HG03442 (cell line): ENCODE measurements at regions not wholly inside any gene's neighbourhood (a gene's known extent, or its start where the extent isn't known, plus 50 kb on each side); places are given as distances from the start of the nearest gene placed in this dataset.
"Not testable (repeated sequence)": the region's sequence is repeated elsewhere in the genome, so short reads cannot be mapped to it uniquely, and the experiment has no call there.

Source experiments
- ATAC-seq: cut with Tn5 transposase; IDR thresholded peaks from one replicate; pipeline ENCODE4 v1.9.1; 2021; ENCODE audit warnings: mild to moderate bottlenecking, moderate library complexity; ENCODE audit not compliant: unreplicated experiment

DNA sequence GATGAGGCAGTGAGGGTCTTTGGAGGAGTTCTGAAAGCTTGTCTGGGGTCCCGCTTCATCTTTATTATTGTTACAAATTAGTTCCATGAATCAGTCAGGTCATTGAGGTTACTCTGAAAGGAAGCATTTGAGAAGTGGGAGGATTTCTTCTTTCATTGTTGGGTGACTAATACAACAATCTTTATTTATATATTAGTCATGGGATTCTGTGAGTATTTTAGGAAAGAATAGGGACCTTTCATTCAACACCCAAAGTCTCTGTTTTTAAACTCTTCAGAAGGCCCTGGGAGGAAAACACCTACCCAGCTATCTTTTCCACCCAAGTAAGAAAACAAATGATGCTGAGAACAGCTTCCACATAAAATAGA, 98.3 kb downstream of the SOD2 start:
- no peak for ATAC-seq

DNA sequence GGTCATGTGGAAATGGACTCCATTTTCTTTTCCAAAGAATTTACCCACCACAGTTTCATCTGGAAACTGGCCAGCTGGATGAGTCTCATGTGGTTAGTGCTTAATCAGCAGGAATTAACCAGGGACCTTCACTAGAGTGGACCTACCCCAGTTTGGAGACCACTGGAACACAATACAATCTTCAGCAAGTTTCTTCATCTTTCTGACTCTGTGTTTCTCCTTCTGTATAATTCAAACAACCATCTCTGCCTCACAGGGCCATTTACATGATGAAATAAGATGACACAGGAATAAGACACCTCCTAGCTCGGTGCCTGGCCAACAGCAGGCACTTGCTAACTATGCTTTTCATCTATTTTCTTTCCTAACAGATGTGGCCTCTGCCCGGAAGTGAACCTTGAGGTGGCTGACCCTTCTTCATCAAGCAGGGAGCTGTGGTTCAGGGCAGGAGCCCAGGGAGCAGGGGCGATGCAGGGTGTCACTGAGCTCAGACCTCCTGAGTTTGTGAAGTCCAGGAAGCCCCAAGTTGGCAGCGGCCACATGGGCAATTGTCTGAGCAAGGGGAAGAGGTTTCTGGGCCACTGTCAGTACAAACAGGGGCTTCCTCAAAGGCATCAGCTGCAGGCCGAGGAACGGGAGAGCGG, 98.8 kb downstream of the SOD2 start:
- ATAC-seq = no peak

DNA sequence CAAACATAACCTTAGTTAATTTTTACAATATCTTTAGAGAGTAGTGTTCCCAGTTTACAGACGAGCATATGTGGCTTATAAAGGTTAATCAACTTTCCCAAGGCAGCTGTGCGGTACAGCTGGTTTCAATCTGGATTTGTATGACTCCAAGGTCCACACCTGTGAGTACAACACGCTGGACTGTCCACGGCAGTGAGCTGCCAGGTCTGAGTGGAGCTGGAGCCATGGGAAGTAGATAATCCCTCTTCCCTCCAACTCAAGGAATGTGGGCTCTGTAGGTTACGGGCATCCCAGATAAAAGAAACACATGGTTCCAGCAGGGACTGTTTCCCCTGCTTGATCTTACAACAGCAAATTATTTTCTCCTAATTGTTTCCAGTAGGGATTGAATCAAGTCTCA, 102.2 kb downstream of the SOD2 start:
- no peak for ATAC-seq

DNA sequence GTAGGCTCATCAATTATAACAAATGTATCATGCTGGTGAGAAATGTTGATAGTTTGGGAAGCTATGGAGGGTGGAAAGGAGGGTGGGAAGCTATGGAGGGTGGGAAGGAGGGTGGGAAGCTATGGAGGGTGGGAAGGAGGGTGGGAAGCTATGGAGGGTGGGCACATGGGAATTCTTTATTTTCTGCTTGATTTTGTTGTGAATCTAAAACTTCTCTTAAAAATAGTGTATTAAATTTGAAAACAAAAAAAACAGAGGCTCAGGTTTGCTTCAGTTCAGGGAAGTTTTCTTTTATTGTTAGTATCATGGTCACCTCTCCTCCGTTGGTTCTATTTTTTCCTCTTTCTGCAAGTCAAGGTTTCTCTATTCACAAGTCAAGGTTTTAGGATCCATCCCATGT, 106.4 kb downstream of the SOD2 start:
- no peak for ATAC-seq

DNA sequence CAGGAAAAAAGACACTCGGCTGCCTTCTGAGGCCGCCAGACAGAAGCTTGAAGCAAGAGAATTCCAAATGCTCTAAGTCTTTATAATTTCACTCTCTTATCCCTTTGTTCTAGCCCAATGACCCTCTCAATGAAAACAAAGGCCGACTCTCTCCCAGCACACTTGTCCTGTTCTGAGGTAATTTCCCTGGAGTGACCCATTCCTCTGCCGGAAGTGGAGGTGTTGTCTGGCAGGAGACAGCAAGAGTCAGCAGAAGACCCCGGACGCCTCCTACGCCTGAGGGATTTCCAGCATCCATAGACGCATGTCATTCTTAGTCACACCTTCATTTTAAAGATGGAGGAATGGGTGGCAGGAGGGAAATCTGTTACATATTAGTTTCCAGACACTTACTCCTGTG, 110.3 kb downstream of the SOD2 start:
- ATAC-seq = no peak

DNA sequence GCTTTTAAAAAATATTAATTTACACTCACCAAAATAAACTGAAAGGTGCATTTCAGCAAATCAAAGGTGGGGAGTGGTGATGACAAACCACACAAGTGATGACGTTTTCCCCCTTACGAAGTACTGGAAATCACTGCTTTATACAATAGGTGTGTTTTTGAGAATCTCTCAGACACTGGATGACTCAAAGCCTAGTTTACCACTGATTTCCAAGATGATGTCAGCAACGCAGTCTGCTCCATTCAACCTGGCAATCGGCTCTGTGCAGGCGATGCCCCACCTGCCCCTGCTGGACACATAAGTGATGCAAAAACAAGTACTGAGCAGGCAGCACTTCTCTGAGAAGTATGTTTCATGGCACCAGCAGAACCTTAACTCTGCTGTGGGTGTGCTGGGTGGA, 114.4 kb downstream of the SOD2 start:
- no peak for ATAC-seq

DNA sequence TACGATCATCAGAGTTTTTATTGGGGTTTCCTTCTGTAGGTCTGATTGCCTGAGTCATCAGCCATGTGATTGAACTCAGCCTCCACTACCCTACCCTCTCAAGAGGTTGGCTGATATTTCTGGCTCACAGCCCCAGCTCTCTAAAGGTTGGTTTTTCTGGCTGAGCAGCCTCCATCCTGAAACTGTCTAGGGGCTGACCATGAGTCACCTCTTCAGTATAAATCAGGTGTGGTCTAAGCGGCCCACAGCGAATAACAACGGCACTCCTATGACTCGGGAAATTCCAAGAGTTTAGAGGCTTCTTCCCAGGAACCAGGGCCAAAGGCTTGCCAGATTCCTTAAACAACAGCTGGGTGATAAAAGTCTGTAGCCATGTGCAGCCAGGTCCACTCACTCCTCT, 115.5 kb downstream of the SOD2 start:
- no peak for ATAC-seq

DNA sequence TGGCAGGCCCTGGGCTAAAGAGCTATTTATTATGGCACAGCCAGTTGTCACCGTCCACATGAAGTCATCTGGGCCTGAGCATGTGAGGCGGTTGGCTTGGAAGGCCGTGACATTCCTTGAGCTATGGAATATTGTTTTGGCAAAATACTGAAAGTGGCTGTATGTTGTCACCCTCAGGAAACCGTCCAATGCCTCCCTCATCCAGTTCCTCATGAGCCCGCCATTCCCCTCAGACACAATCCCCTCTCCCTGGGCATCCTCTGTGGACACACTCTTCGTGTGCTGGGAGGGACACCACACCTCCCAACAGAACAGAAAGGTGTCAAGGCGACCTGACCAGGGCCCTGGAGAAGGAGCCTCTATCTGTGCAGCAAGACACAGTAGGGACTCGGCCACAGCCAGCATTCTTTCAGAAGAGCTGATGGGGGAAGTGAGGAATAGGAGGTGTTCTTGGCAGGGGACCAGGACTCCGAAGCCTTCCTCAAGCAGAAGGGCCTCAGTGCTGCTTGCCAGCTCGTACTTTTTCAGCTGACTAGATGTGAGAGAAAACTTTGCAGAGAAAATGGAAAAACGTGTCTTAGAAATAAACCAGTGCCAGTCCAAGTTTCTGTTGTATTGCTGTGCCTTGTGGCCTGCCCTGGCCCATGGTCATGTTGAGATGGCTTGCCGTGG, 120.5 kb downstream of the SOD2 start:
- no peak for ATAC-seq

DNA sequence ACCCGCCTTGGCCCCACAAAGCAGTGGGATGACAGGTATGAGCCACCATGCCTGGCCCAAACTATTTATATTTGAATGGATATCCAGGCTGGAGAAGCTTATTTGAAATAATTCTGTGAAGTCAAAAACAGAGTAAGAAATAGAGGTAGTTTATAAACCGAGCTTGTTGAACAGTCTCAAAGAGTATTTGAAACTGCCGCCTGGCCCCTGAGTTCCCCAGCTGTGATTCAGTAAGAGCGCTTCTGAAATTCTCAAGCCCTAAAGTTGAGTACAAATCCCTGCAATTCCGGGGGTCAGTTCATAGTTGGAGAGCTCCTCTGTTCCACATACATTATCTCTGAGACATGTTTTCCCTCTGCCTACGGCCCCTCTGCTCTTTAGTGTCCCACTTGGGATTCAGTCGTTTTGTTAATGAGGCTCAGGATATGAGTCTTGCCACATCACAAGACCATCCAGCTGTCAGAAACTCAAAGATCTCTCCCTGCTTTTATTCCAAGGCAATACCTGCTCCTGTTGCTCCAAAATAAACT, 127.8 kb downstream of the SOD2 start:
- ATAC-seq = no peak

DNA sequence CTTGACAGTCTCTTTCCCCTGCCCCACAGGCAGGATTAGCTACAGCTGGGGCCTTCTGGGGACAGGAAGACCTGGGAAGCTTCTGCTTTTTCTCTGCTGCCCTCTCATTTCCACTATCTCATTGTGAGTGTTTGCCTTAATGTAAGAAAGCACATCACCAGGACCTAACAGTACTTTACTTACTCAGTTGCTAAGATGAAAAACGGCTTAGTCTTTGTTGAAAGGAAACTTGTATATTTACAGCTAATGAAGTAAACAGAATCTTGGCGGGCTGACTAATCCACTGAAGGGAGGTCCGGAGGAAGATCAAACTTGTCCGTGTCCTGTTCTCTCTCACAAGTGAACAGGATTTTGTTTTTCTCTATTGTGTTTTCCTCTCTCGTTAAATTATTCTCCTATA, 128.6 kb downstream of the SOD2 start:
- no peak for ATAC-seq

DNA sequence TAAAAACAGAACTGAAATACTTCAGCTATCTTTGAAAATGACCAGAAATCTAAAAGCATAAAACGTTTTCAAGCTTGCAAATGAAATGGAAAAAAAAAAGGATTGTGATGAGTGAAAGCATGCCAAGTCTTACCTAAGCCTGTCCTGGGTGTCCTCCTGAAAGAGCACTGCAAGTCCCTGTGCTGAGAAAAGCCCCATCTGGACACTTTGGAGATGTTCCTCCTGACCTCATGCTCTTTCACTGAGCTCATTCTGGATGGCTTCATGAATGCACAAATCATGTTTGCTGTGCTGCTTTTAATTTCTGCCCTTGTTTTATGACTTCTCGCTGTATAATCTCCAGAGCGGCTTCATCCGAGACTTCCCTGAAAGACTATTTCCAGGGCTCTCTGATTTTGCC, 136.0 kb downstream of the SOD2 start:
- no peak for ATAC-seq

DNA sequence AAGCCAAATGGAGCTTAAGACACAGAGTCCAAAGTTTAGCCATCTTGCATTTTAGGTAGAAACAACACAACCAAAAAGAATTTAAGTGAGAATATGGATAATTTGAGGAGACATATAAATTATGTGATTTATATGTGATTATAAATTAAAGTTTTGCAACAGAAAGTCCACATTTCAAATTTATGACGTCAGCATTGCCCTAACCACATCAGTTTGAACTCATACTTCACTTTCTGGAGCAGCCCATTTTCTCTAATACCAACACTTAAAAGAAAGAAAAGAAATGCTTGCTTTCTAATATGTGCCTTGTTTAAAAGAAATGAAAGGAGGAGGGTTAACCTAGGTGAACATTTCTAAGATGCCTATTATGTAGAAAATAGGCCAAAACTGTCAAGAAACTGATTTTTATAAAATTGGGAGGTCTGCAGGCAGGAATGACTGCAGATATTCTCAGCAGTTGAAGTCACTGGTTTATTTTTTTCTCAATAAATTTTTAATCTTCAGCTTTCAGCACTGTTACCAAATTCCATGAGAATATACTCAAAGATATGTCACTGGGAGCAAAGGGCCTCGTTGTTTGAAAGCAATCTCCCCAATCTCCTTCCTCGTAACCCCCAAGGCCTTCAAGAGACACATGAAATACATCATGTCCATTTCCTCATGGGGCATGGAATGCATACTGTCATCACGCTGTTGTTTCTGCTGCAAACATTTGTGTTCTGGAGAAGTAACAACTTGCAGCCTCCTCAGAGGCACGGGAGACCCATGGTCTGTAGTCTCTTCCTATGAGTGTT, 137.8 kb downstream of the SOD2 start:
- ATAC-seq = no peak

DNA sequence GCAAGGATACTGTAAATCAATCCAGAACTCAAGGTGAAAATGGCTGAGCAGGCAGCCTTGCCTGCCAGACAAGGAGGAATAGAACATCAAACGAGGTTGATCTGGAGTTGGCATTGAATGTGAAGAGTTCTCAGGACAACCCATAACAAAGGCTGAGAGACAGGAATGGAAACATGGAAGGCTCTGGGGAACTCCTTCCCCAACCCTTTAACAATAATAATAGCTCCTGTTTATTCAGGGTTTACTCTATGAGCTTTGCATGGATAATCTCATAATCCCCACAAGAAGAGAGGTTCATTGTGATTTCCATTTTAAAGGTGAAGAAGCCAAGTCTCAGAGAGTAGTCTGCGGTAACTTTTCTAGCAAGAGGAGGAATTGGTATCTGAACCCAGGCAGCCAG, 151.7 kb downstream of the SOD2 start:
- no peak for ATAC-seq

DNA sequence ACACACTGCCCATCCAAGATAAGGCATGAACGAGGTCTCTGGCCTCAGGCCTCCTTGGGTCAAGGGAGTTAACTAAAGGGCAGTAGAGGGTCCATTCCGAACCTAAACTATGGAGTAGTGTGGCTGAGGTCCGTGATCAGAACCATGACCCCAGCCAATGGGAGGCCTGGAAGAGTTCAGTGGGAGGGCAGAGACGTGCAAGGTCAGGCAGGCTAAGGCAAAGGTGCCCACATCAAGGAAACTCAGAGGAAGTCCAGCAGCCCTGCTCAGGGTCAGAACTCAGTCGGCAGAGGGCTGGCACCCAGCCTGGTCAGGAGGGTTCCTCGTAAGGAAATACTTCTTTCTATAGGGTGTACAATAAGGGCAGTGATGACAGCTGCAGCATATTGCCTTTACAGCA, 152.2 kb downstream of the SOD2 start:
- no peak for ATAC-seq

DNA sequence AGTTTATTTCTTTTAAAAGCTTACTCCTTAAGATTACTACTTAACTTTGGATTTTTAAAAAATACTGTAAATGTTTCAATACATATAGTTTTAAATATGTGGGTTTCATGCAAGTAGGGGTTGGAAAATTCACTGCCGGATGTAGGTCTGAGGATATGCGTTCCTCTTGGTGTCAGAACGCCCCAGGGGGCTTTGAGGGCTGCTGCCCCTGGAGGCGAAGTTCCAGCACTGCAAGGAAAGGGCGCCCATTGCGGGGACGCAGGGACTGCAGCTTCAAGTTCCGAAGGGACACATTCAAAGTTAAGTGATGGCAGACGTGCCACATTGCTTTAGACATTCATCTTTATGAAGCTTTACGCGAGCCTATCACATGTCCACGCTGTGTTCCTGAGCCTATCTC, 152.9 kb downstream of the SOD2 start:
- no peak for ATAC-seq

DNA sequence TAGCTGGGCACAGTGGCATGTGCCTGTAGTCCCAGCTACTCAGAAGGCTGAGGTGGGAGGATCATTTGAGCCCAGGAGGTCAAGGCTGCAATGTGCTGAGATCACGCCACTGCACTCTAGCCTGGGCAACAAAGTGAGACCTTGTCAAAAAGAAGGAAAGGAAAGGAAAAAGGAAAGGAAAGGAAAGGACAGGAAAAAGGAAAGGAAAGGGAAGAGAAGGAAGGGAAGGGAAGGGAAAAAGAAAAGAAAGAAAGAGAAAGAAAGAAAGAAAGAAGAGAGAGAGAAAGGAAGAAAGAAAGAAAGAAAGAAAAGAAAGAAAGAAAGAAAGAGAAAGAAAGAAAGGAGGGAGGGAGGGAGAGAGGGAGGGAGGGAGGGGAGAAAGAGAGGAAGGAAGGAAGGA, 155.0 kb downstream of the SOD2 start:
- not testable (repeated sequence) for ATAC-seq

DNA sequence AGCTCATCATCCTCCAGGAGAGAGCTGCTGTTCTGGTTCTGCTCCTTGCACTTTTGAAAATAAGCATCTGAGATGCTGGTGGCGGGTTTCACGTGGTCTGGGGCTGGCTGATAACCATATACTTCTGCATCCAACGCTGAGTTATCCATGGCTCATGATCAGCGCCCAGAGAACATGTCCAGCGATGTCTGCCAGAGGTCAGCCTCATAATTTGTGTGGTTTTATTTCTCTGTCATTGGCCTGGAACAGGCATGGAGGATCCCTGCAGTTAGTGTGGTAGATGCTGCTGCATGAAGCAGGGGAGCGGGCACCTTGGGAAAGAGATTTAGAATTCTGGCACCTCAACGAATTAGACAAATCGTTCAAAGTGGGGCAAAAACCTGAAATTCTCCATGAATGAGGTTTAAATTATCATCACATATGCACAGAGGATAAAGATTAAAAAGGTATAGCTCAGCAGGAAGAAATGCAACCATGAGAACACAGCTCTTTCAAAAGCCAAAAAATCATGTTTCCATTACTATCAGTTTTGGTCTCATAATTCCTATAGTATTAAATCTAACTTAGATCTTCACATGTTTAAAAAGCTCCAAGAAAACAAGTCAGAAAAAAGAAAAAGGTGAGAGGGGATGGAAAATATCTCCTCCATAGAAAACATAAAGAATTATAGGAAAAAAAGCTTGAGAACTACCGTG, 157.2 kb downstream of the SOD2 start:
- ATAC-seq = no peak

DNA sequence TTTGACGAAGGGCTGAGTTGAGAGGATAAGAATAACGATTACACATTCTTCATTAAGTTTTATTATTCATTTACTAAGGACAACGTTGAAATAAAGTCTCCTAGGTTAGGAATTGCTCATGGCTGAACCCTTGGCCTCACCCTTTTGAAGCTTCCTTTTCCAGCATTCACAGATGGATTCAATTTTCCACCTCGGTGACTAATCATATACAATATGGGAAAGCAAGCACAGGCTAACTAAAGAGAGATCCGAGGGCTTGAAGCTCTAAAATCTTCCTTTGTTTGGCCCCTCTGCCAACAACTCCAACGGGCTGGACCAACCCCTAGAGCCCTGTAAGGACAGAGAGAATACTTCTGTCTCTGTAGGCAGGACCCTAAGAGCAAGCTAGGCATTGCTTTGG, 159.5 kb downstream of the SOD2 start:
- no peak for ATAC-seq

DNA sequence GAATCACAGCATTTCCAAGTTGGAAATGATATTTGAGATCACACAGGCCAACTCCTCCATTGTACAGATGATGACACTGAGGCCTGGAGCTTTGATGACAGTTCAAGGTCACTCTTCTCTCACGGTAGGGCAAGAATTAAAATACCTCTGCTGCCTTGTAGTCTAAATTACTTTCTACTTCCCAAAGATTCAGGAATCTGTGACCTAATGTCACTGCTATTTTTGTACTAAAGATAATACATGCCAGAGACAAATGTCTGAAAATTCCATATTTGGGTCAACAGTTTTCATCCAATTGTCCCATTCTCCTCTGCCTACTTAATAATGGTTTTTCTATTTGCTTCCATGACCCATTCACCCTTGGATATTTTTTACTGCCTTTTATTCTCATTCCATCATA, 160.0 kb downstream of the SOD2 start:
- no peak for ATAC-seq

DNA sequence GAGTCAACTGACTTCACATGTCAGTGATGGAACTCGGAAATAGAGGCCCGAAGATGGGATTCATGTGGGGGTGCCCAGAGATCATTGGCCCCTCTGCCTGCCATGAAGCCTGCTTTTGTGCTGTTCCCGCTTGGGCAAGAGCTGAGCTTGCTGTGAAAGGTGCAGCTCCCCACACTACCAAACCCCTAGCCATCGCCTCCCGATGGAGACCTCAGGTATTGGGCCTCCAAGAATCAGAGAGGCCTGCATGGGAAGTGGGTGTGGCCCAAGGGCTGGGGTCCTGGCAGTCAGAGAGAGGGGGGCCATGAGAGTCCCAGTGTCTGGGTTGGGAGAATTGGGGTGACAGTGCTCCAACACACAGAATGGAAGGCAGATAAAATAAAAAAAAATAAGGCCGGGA, 160.9 kb downstream of the SOD2 start:
- ATAC-seq = no peak

DNA sequence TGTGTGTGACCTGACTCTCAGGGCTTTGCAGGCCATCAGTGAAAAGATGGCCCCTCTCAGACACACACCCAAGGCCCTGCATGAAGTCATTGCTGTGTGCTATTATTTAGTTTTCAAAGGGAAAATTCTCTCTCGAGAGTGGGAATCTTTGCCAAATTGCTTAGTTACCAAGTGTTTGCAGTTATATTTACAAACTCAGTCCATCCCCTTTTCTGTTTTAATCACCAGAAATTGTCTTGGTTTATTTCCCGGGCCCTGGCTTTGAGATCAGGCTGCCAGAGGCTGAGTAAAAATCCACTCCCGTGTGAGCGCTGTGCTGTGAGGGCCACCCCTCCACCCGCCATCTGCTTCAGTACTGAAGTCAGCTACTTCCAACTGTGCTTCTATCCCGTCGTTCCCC, 163.1 kb downstream of the SOD2 start:
- no peak for ATAC-seq

DNA sequence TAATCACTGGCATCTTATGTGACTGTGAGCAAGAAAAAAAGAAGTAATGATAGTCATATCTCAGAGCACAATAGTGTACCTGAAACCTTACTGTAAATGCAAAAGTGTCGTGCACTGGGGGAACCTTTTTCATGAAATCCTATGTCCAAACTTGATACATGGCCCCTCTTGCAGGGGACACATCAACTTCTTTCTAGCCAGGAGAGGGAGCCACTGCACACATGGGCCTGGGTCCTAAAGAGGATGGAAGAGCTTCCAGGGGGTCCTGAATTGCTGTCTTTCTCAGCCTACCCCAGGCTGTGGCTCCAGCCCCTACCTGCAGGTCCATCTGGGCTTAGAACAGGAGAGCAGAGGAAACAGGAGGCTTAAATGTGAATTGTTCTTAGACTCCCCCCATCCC, 165.7 kb downstream of the SOD2 start:
- ATAC-seq = no peak
